ENCODE measurements at regions not wholly inside any gene's neighbourhood (a gene's known extent, or its start where the extent isn't known, plus 50 kb on each side); places are given as distances from the start of the nearest gene placed in this dataset.

DNA sequence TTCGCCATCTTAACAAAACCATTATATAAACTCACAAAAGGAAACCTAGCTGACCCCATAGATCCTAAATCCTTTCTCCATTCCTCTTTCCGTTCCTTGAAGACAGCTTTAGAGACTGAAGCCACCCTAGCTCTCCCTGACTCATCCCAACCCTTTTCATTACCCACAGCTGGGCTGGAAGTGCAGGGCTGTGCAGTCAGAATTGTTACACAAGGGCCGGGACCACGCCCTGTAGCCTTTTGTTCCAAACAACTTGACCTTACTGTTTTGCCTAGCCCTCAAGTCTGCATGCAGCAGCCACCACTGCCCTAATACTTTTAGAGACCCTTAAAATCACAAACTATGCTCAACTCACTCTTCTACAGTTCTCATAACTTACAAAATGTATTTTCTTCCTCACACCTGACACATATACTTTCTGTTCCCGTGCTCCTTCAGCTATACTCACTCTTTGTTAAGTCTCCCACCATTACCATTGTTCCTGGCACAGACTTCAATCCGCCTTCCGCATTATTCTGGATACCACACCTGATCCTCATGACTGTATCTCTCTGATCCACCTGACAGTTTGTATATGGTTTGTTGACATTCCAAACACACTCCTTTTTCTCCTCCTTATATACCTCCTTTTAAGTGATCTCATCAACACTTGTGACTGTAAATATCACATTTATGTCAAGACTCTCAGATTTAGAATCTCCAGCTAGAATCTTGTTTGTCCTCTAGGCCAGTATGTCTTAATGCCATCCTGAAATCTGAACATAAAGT is 208.7 kb downstream of the KITLG start:
- no peak for DNase-seq

DNA sequence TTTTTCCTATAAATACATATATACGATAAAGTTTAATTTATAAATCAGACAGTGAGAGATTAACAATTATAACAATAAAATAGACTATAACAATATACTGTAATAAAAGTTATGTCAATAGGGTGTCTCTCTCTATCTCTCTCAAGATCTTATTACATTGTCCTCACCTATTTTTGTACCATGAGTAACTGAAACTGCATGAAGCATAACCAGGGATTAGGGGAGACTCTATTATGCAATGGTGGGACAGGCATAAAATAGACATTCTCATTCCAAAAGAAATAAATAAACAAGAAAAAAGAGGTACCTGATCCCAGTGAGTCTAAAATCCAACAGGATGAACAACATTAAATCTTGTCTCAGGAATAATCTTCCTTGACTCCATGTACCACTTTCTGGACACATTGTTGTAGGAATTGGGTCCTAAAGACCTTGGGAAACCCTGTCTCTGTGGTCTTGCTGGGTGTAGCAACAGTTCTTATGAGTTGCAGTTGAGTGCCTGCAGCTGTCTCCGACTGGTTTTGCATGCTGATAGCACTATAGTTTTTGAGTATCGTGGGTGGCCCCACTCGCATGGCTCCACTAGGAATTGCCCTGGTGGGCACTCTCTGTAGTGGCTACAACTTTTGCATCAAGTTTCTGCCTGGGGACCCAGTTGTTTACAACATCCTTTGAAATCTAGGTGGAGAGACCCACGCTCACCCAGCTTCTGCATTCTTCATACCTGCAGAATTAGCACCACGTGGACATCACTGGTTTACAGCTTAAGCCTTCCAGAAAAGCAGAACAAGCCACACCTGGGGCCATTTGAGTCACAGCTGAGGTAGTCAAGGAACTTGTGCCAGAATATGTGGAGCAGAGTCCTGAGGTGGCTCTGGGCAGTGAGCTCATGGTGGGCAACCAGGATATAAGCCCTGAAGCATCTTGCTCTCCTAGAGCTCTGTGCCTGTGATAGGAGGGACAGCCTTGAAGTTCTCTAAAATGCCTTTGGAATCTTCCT is 204.7 kb downstream of the KITLG start:
- no peak for DNase-seq

DNA sequence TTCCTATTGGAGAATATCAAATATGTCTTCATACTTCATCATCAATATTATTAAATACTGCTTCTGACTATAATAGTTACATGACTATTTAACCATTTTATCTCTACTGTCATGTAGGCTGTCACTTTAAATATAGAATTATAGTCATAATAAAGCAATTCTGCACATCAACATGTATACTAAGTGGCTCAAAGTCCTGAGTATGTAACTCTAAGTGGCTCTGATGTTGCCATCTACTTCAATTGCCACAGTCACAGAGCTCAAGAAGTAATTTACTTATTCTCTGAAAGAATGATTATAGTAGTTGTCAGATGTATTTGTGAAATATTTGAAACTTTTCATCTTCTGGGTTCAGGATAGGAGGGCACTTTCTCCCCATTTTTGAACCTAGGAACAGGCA is 202.3 kb downstream of the KITLG start:
- no peak for DNase-seq

DNA sequence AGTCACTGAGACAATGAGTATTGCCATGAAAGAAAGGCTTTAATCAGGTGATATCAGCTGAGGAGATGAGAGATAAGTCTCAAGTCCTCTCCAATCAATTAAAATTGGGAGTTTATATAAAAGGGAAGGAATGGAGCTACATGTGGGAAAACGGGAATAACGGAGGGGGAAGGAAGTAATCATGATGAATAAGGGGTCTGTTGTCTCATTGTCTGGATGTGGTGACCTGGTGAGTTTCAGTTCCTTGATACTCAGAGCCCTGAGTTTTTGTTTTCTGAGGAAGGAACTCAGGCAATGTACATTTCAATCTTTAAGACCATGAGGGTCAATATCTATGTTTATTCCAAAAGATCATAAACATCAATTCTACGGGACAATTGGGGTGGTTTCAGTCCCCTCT is 198.8 kb downstream of the KITLG start:
- DNase-seq = peak; percentile 0

DNA sequence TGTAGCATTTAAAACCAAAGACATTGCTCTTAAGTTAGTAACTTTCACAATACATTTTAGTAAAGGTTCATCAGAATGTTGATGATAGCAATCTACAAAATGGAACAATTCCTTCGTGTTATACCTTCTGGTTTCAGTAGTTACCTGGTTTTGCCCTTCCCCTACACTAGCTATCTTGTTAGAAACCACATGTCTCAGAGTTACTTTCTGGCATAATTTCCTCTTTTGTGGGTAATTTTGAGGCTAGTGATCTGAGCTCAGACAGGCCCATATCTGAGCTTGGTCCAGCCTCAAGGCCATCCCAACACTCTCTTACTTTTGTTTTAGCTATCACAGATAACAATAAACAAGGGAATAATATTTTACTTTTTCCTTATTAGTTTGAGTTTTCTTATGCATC is 196.9 kb downstream of the KITLG start:
- DNase-seq = no peak

DNA sequence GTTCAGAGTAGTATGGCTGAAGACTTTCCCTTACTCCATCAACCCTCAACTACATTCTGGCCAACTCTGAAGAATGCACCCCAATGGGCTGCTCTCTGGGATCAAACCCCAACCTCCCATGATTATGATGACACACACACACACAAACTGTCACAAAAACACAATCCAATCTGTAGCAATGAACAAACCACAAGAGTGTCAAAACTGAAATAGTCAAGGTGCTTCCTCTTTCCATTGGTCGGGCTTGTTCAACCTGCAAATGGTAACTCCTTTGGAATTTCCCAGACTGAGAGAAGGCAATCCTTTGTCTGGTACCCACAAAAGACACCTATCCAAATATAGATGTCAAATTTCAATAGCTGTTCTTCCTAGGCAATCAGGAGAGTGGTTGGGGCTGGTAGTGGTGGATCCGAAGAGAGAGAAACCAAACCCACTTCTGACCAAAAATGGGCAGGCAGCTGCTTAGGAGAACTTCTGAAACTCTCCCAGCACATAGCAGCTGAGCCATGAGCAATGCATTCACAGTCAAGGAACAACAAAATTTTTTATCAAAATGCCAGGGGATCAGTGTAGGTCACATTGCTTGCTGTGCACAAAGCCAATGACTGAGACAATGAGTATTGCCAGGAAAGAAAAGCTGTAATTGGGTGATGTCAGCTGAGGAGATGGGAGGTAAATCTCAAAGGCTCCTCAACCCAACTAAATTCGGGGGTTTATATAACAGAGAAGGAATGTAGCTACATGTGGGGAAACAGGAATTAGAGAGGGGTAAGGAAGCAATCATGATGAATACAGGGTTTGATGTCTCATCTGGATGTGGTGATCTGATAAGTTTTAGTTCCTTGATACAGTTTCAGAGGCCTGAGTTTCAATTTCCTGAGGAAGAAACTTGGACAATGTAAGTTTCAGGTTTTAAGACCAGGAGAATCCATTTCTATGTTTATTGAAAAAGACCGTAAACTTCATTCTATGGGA is 191.4 kb downstream of the KITLG start:
- DNase-seq = no peak

DNA sequence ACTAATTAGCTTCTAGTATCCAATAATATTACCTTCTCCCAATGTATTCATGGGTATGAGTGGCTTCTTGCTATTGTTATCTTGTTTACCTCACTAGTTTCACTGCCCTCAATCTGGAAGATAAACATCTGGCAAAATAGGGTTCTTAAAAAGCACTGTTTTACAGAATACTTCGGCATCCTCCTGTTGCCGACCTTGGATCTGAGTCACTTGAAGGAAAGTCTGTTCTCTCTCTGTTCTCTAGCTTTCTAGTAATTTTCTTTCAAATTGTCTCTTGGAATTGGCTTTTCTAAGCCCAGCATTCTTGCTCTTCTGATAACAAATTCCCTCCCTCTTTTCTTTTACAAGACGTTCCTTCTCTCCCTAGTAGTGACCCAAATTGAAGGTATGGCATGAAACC is 189.5 kb downstream of the KITLG start:
- DNase-seq = no peak

DNA sequence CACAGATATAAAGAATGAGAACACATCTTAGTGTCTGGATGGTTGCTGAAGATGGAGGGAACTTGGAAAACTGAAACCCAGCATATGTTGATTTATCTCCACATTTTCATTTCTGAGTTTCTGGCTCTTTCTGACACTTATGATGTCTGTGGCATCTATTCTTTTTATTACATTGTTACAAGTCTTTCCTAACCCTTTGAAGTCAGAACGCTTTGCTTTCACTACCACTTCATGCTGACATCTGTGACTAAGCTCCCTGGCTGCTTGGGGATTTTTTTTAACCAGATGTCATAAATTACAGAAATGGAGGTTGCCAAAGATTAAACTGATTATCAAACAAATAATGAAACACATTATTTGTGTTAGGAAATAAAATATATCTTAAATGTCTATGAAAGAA is 188.7 kb downstream of the KITLG start:
- DNase-seq = no peak

DNA sequence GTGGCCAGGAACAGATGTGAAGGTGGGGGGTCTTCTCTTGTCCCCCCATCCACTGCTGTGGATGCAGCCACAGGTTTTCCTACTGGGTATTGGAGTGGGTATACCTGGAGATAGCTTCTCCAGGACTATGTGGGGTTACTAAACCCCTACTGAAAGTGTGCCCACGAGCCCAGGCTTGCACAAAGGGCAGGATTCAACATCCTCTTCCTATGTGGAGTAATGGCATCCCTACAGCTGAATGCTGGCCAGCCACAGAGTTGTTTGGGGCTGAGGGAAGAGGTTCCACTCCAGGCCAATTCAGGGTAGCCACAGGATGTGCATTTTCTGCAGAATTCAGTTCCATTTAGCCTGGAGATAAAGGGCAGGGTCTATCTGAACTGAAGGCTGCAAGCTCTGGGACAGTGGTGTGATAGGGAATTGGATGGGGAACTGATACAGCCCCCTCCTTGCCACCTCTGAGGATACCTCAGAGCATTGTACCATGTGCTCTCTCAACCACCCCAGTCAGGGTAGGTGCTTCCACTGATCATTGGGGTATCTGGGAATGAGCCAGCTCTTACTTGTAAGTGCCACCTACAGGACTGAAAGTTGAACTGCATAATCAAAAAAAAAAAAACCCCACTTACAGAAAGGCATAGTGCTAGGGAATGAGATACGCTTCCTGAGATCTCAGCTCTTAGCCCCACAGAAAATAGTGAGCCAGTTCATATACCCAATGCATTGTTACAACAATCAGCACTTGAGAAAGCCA is 187.1 kb downstream of the KITLG start:
- no peak for DNase-seq

DNA sequence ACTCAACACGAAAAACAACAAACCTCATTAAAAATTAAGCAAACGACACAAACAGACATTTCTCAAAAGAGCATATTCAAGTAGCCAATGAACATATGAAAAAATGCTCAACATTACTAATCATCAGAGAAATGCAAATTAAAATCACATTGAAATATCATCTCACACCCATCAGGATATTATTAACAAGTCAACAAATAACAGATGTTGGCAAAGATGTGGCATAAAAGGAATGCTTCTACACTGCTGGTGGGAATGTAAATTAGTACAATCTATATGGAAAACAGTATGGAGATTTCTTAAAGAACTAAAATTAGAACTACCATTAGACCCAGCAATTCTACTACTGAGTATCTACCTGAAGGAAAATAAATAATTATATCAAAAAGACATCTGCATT is 182.2 kb downstream of the KITLG start:
- DNase-seq = no peak

DNA sequence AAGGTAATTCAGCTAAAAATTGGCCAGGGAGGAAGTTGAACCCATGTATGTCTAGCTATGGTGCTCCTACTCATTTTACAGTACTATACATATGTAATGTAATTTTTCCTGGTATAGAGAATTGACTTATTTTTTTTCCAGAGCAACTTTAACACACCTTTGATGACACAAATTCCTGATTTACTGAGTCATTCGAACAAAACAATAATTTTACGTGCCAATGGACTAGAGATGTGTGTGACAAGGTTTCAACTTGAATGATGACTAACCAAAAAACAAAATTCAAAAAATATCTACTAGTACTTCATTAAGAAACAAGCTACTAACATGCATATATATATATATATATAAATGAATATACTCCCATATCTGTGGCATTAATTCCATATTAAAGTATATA is 180.5 kb downstream of the KITLG start:
- no peak for DNase-seq

DNA sequence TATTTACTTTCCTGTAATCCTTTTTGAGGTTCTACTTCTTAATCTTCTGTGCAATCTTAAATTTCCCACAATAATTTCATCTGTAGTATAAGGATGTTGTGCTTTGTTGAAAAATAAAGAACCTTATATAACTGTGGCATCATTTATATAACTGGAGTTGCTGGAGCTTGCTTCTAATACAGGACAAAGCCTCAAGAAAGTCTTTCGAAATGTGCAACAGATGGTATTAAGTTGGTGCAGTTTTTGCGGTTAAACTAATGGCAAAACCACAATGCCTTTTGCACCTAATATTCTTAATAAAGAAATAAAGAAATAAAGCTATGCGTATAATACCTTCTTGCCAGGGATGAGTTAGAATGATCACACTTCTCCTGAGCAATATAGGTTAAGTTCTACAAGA is 180.0 kb downstream of the KITLG start:
- no peak for DNase-seq

DNA sequence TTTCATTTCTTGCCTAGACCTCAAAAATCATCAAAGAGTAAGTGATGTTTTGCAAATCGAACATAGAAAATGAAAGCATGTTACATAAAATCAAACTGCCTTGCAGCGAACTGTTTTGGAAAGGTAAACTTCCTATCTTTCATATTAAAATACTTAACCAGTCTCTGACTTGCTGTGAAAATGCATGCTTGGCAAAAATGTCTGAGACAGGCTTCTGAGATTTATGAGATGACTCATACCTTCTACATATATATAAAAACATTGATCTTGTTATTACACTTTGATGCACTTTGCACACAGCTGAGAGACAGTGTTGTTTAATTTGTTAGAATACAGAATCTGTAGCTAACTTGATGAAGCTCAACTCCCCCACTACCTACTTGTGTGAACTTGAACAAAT is 179.1 kb downstream of the KITLG start:
- DNase-seq = no peak

DNA sequence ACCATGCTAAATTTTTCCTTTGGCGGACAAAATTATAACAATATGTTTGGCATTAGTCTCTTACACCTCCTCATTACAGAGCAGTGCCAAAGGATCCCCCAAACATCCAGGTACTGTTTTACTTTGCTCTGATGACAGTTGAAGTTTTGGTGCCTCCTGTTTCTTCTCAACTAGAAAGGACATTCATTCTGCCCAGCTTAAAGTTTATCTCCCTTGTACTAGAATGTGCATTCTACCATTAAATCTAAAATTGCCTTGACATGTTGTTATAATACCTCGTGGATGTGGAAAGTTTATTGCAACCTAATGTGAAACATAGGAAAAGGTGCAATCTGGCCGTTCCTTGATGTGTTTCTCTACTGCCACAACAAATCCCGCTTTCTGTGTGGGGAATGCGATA is 173.4 kb downstream of the KITLG start:
- no peak for DNase-seq

DNA sequence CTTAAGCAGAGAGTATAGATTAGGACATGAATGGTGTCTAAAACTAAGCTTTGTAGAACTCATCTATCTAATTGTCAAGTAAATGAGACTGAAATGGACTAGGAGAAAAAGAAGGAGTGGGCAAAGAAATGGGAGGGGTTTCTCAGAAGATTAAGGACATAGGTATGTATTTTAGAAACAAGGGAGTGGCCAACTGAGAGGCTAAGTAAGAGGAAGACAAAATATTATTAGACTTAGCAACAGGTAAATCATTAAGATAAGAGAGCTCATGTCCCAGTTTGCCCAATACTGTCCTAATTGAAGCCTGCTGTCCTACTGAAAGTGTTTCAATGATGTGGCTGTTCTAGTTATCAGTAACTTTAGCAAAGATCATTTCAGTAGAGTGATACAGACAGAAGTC is 171.4 kb downstream of the KITLG start:
- no peak for DNase-seq

DNA sequence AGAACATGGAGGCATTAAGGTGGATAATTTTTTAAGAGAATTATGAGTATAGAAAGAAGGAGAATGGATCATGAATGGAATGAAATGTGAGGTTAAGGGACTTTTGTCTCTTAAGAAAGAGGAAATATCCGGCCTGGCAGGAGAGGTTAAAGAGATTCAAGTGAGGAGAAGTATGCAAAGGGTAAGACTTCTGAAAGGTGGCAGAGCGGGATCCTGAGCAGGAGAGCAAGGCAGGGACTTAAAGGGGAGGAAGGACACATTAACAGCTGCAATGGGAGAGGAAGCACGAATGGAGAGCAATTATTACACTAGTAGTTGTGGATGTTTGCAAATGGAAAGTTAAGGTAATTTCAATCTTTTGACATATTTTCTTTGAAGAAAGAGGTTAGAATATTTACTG is 171.0 kb downstream of the KITLG start:
- DNase-seq = no peak

DNA sequence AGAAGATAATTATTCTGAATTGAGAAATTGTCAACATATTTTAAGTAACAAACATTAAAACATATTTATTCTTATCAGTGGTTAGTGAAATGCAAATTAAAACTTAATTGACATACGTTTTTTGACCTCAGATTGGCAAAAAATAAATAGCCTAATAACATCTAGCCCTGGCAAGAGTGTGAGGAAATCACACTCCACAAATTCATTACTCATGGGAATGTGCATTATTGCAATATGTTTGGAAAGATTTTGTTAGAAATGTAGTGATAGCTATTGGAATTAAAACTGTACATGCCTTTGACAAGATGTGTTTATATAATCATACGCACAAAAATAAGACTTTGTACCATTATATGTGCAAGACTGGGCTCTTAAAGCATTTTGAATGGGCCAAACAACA is 168.6 kb downstream of the KITLG start:
- DNase-seq = no peak

DNA sequence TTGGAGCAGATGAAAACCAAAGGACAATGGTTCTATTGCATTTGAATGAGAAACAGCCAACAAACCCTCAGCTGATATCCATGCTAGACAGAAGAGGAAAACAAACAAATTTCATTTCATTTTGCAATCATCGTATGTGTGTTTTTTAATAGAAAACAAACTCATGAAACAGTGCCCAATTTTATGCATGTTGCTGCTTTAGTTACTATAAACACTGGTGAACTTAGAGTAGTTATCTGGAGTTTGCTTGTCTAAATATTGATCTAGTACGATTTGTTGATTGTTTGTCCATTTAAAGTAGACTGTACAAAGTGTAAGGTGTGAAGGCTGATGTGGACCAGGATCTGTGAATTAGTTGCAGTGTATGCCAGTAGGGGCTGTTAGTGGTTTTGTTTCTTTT is 166.6 kb downstream of the KITLG start:
- no peak for DNase-seq

DNA sequence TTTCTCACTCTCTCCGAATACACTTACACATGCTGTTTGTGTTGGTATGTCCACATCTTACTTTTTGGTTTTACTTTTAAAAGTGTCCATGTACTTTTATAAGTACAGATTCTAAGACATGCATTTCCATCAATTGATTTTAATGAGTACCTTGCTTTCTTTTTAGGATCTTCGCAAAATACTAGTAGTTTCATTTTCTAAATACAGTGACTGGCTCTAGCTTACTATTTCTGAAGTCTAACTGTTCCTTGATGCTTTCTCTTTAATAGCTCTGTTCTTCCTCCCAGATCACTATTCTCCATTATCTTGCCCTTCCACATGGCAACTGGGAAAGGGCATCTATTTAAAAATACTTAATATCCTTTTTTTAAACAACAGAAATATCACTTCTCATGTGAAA is 164.1 kb downstream of the KITLG start:
- no peak for DNase-seq

DNA sequence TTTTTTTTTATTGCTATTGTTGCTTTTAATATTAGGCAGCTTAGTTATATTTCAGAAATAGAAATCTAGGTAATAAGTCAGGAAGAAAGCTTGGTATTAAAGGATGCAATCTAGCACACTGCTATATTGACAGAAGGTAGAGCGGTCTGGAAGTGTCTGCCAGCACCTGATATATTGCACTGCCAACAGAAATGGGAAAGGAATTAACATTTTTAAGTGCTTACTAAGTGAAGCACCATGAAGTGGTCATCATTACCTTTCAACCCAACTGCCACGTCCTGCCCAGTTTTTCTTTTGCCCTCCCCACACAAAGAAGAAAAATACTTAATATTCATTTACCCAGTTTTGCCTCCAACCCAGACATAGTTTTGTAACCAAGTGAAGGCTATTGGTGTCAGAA is 163.5 kb downstream of the KITLG start:
- DNase-seq = no peak

DNA sequence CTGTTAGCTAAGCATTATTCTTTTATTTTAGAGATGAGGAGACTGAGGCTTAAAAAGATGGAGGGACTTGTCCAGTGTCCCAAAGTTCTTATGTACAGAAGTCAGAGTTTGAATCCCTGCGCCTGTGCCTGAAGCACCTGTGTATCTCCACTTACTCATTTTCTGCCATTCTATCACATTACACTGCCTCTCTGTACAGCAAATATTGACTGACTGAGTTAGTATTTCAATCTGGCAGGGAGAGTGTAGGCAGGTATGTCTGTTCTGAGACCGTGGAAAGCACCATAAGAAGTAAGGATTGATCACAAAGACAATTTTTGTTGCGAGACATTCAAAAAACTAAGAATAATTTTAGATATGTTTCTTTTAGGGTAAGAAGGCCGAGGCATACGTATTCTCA is 162.7 kb downstream of the KITLG start:
- no peak for DNase-seq
